ENCODE measurements at regions not wholly inside any gene's neighbourhood (a gene's known extent, or its start where the extent isn't known, plus 50 kb on each side); places are given as distances from the start of the nearest gene placed in this dataset.

- Mint-ChIP-seq H3K36me3 (ENCODE audit: unreplicated experiment) (peaks cover 6% of the 10 kb centered on the region), H3K27ac (ENCODE audit: unreplicated experiment) (no peak overlapping the region), H3K27me3 (ENCODE audit: unreplicated experiment) (peaks cover 21% of the 10 kb centered on the region), H3K4me3 (ENCODE audit: unreplicated experiment) (no peak overlapping the region), H3K4me1 (ENCODE audit: unreplicated experiment) (peaks cover 22% of the 10 kb centered on the region), H3K9me3 (ENCODE audit: unreplicated experiment) (no peaks in the 10 kb centered on the region)
- TF ChIP-seq CTCF (IDR thresholded peaks at IDR 0.05) = no peak
- no peak for DNase-seq (ENCODE audit: extremely low spot score, unreplicated experiment)
Observed at GRCh38 chr2:71947809-71948208, 199.9 kb downstream of the CYP26B1 start.

- no peak overlapping the region for H3K4me3 Mint-ChIP-seq (ENCODE audit: unreplicated experiment)
Observed at GRCh38 chr2:71945603-71945959, 202.1 kb downstream of the CYP26B1 start.

GRCh38 chr2:71944806-71945602 lies 202.7 kb downstream of the CYP26B1 start:
- Mint-ChIP-seq H3K27ac (ENCODE audit: unreplicated experiment) (no peak overlapping the region), H3K4me3 (ENCODE audit: unreplicated experiment) (no peak overlapping the region), H3K9me3 (ENCODE audit: unreplicated experiment) (no peaks in the 10 kb centered on the region), H3K36me3 (ENCODE audit: unreplicated experiment) (peaks cover 6% of the 10 kb centered on the region), H3K27me3 (ENCODE audit: unreplicated experiment) (peaks cover 21% of the 10 kb centered on the region), H3K4me1 (ENCODE audit: unreplicated experiment) (peaks cover 40% of the 10 kb centered on the region)
- TF ChIP-seq CTCF (IDR thresholded peaks at IDR 0.05) = no peak
- no peak for DNase-seq (ENCODE audit: extremely low spot score, unreplicated experiment)

More at GRCh38 chr2:71945603-71945959, 202.1 kb downstream of the CYP26B1 start:
- Mint-ChIP-seq H3K36me3 (ENCODE audit: unreplicated experiment) (peaks cover 6% of the 10 kb centered on the region), H3K4me1 (ENCODE audit: unreplicated experiment) (peaks cover 35% of the 10 kb centered on the region), H3K27me3 (ENCODE audit: unreplicated experiment) (peaks cover 21% of the 10 kb centered on the region), H3K9me3 (ENCODE audit: unreplicated experiment) (no peaks in the 10 kb centered on the region), H3K27ac (ENCODE audit: unreplicated experiment) (no peak overlapping the region)
- no peak for TF ChIP-seq CTCF (IDR thresholded peaks at IDR 0.05)
- no peak for DNase-seq (ENCODE audit: extremely low spot score, unreplicated experiment)

GRCh38 chr2:71944183-71944550 lies 203.5 kb downstream of the CYP26B1 start:
- Mint-ChIP-seq H3K9me3 (ENCODE audit: unreplicated experiment) (no peaks in the 10 kb centered on the region), H3K27me3 (ENCODE audit: unreplicated experiment) (peaks cover 21% of the 10 kb centered on the region), H3K4me3 (ENCODE audit: unreplicated experiment) (no peak overlapping the region), H3K4me1 (ENCODE audit: unreplicated experiment) (peaks cover 47% of the 10 kb centered on the region), H3K36me3 (ENCODE audit: unreplicated experiment) (peaks cover 6% of the 10 kb centered on the region), H3K27ac (ENCODE audit: unreplicated experiment) (no peak overlapping the region)
- peak; percentile 77 for DNase-seq (ENCODE audit: extremely low spot score, unreplicated experiment)
- no peak for TF ChIP-seq CTCF (IDR thresholded peaks at IDR 0.05)

GRCh38 chr2:71943238-71944182 lies 204.2 kb downstream of the CYP26B1 start:
- H3K4me3 Mint-ChIP-seq (ENCODE audit: unreplicated experiment) = no peak overlapping the region
- TF ChIP-seq CTCF (IDR thresholded peaks at IDR 0.05) = no peak
- peaks cover 52% of the 10 kb centered on the region for H3K4me1 Mint-ChIP-seq (ENCODE audit: unreplicated experiment)
- peaks cover 18% of the 10 kb centered on the region for H3K27me3 Mint-ChIP-seq (ENCODE audit: unreplicated experiment)
- H3K9me3 Mint-ChIP-seq (ENCODE audit: unreplicated experiment) = no peaks in the 10 kb centered on the region
- no peak overlapping the region for H3K27ac Mint-ChIP-seq (ENCODE audit: unreplicated experiment)
- no peak for DNase-seq (ENCODE audit: extremely low spot score, unreplicated experiment)
- H3K36me3 Mint-ChIP-seq (ENCODE audit: unreplicated experiment) = peaks cover 6% of the 10 kb centered on the region

Measured in osteocyte (in vitro differentiated cells).